ENCODE measurements at regions not wholly inside any gene's neighbourhood (a gene's known extent, or its start where the extent isn't known, plus 50 kb on each side); places are given as distances from the start of the nearest gene placed in this dataset.

- TF ChIP-seq CEBPB (IDR thresholded peaks at IDR 0.05; ENCODE audit: borderline replicate concordance, low read depth, low read length) (no peak), KDM4B (CRISPR knock-in tag; IDR thresholded peaks at IDR 0.05) (no peak)
Observed at GRCh38 chr21:34217263-34217662, 143.9 kb downstream of the MRPS6 start.

All from HepG2 (cell line).